HL-60 (cell line): ENCODE measurements at regions not wholly inside any gene's neighbourhood (a gene's known extent, or its start where the extent isn't known, plus 50 kb on each side); places are given as distances from the start of the nearest gene placed in this dataset.

Experiments
- DNase-seq, 2 experiments: peaks; one replicate each; pipeline ENCODE4 v3.0.0-alpha.2; 2010 to 2020; ENCODE audit warnings: low read depth in 1 of 2, low spot score in 1 of 2
- H3K27ac ChIP-seq: fragments of 250-450 bp; sonication (Bioruptor Pico); replicated peaks from 2 replicates; pipeline ENCODE4 v1.5.1; 2020; ENCODE audit warnings: mild to moderate bottlenecking, moderate library complexity
- H3K27me3 ChIP-seq: fragments of 250-450 bp; sonication (Bioruptor Pico); 2 replicates; pipeline ENCODE4 v1.5.1; 2021; ENCODE audit warnings: mild to moderate bottlenecking, moderate library complexity; ENCODE audit not compliant: insufficient read depth, poor library complexity, severe bottlenecking
- H3K4me3 ChIP-seq: replicated peaks from 2 replicates; pipeline ENCODE4 v1.5.1; 2011; ENCODE audit warnings: mild to moderate bottlenecking, control low read depth, low read length; ENCODE audit not compliant: insufficient read depth
- CTCF ChIP-seq: IDR thresholded peaks from one replicate; pipeline ENCODE4 v1.5.1; 2011; ENCODE audit warnings: low read length, control low read depth, inconsistent platforms; ENCODE audit not compliant: insufficient read depth
- GABPA ChIP-seq: IDR thresholded peaks from 2 replicates; pipeline ENCODE4 v1.6.1; 2012; ENCODE audit warnings: low read depth
- POLR2AphosphoS5 ChIP-seq: IDR thresholded peaks from 2 replicates; pipeline ENCODE4 v1.6.1; 2012; ENCODE audit warnings: low read depth
- REST ChIP-seq: IDR thresholded peaks from 2 replicates; pipeline ENCODE4 v1.6.1; 2012; ENCODE audit warnings: low read depth; ENCODE audit not compliant: insufficient replicate concordance
- SPI1 ChIP-seq: IDR thresholded peaks from 2 replicates; pipeline ENCODE4 v1.6.1; 2012; ENCODE audit warnings: low read depth, mild to moderate bottlenecking, borderline replicate concordance

DNA sequence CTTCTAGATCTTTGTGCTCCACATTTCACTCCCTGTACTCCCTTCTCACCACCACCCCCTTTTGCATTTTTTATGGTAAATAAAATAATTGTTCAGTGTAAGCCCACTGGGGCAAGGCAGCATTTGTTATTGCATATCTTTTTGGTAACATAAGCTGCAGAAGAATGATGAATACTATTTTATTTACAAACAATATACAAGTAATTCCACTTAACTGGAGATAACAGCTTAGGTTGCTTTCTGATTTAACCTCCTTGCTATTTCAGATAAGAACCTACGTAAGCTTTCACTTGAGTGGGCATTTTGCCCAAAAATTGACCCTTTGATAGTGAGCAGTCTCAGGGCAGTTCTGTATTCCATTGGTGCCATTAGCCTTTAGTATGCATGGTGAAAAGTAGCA, 417.9 kb downstream of the SH3GL2 start:
- Histone ChIP-seq H3K4me3 (no peak overlapping the region), H3K27me3 (no peaks in the 10 kb centered on the region), H3K27ac (no peak overlapping the region)
- TF ChIP-seq REST: no peak
- DNase-seq: no peak

- TF ChIP-seq GABPA: no peak
- TF ChIP-seq SPI1: no peak
- TF ChIP-seq CTCF: no peak
- no peak for TF ChIP-seq POLR2AphosphoS5
- TF ChIP-seq REST: no peak
- H3K4me3 ChIP-seq: no peak overlapping the region
- no peaks in the 10 kb centered on the region for H3K27me3 ChIP-seq
- no peak overlapping the region for H3K27ac ChIP-seq
- no peak for DNase-seq
Measured at GRCh38 chr9:18002718-18003438, 424.0 kb downstream of the SH3GL2 start.

DNA sequence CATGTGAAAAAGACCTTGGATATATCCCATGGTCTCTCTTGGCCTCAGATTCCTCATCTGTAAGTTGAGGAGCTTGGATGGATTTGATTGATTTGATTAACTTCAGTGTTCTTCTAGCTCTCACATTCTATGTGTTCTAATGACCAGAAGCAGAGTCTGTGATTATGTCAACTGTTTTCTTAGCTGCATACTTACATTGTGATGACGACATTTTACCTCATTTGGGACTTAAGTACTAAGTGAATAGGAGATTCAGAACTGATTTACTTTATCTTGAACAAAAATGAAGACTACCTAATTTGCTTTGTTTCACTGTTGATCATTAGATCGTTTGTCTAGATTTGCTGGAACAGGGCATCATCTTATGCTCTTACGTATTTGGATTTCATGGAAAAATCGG, 427.7 kb downstream of the SH3GL2 start:
- no peak for DNase-seq
- H3K27me3 ChIP-seq: no peaks in the 10 kb centered on the region
- no peak overlapping the region for H3K4me3 ChIP-seq
- no peak for TF ChIP-seq REST
- TF ChIP-seq POLR2AphosphoS5: no peak
- no peak for TF ChIP-seq SPI1
- no peak for TF ChIP-seq GABPA
- TF ChIP-seq CTCF: no peak
- H3K27ac ChIP-seq: no peak overlapping the region
